CD4-positive, alpha-beta T cell treated with Interleukin-12 subunit alpha and Interleukin-12 subunit beta, for 1 hour (primary cell): ENCODE measurements at regions not wholly inside any gene's neighbourhood (a gene's known extent, or its start where the extent isn't known, plus 50 kb on each side); places are given as distances from the start of the nearest gene placed in this dataset.
A peak's percentile ranks its signal among the peaks of the same experiment; 100 is the strongest.

Experiments used
- DNase-seq: peaks from one replicate; pipeline ENCODE4 v3.0.0-alpha.2; 2020

GRCh38 chr18:34978953-34979608 lies 62.1 kb upstream of the MAPRE2 start:
- DNase-seq, result peak; percentile 42

- DNase-seq, result no peak
Measured at GRCh38 chr18:34981487-34981886, 59.7 kb upstream of the MAPRE2 start.

GRCh38 chr18:34985963-34986362 lies 55.2 kb upstream of the MAPRE2 start:
- no peak for DNase-seq

GRCh38 chr18:34990597-34990996 lies 50.6 kb upstream of the MAPRE2 start:
- no peak for DNase-seq

GRCh38 chr18:34991152-34991551 lies 50.1 kb upstream of the MAPRE2 start:
- DNase-seq, result no peak
